ENCODE measurements at regions not wholly inside any gene's neighbourhood (a gene's known extent, or its start where the extent isn't known, plus 50 kb on each side); places are given as distances from the start of the nearest gene placed in this dataset.

GRCh38 chr2:128894896-128895295 lies 576.2 kb upstream of the HS6ST1 start:
- Mint-ChIP-seq H3K27me3 (no peaks in the 10 kb centered on the region), H3K4me1 (ENCODE audit: low read depth) (no peaks in the 10 kb centered on the region), H3K9me3 (no peaks in the 10 kb centered on the region), H3K27ac (no peak overlapping the region), H3K4me3 (no peak overlapping the region), H3K36me3 (ENCODE audit: low read depth) (no peaks in the 10 kb centered on the region)
- peaks cover 0 to 6% of the 10 kb centered on the region in 2 experiments for H3K9me3 ChIP-seq (ENCODE audit: control insufficient read depth in 1 of 2, insufficient read depth in 1 of 2, low read length in 2 of 2)
- ChIA-PET POLR2A (no interaction called here), CTCF (no interaction called here)
- H3K4me1 ChIP-seq (ENCODE audit: insufficient read depth, low read length) = no peaks in the 10 kb centered on the region
- TF ChIP-seq CTCF (IDR thresholded peaks at IDR 0.05) = no peak
- intact Hi-C loops (cut with DNase I, micrococcal nuclease) = no loop called here
- no peak for DNase-seq
- no peak overlapping the region for H3K4me3 ChIP-seq (ENCODE audit: low read length)
- no peaks in the 10 kb centered on the region for H3K27me3 ChIP-seq (ENCODE audit: control insufficient read depth in 1 of 2, insufficient read depth in 2 of 2, low read length in 2 of 2)
- H3K27ac ChIP-seq (ENCODE audit: low read depth in 1 of 2, low read length in 2 of 2) = no peak overlapping the region
- H3K36me3 ChIP-seq (ENCODE audit: insufficient read depth, low read length) = no peaks in the 10 kb centered on the region
- ATAC-seq (ENCODE audit: poor library complexity) = no peak

- Histone ChIP-seq H3K4me3 (ENCODE audit: low read length) (no peak overlapping the region), H3K9me3 (ENCODE audit: control insufficient read depth in 1 of 2, insufficient read depth in 1 of 2, low read length in 2 of 2) (peaks cover 0 to 29% of the 10 kb centered on the region in 2 experiments), H3K27ac (ENCODE audit: low read depth in 1 of 2, low read length in 2 of 2) (no peak overlapping the region), H3K36me3 (ENCODE audit: insufficient read depth, low read length) (no peaks in the 10 kb centered on the region), H3K4me1 (ENCODE audit: insufficient read depth, low read length) (no peaks in the 10 kb centered on the region), H3K27me3 (ENCODE audit: control insufficient read depth in 1 of 2, insufficient read depth in 2 of 2, low read length in 2 of 2) (no peaks in the 10 kb centered on the region)
- no peak overlapping the region for H3K27ac Mint-ChIP-seq
- ATAC-seq (ENCODE audit: poor library complexity) (no peak), DNase-seq (no peak)
- intact Hi-C loops (cut with DNase I, micrococcal nuclease) = no loop called here
- no peak overlapping the region for H3K4me3 Mint-ChIP-seq
- TF ChIP-seq CTCF (IDR thresholded peaks at IDR 0.05) = no peak
- no peaks in the 10 kb centered on the region for H3K36me3 Mint-ChIP-seq (ENCODE audit: low read depth)
- H3K9me3 Mint-ChIP-seq = no peaks in the 10 kb centered on the region
- no peaks in the 10 kb centered on the region for H3K4me1 Mint-ChIP-seq (ENCODE audit: low read depth)
- POLR2A ChIA-PET = no interaction called here
- no peaks in the 10 kb centered on the region for H3K27me3 Mint-ChIP-seq
- CTCF ChIA-PET = no interaction called here
Observed at GRCh38 chr2:128901572-128902391, 583.1 kb upstream of the HS6ST1 start.

GRCh38 chr2:128903637-128904036 lies 585.0 kb upstream of the HS6ST1 start:
- peaks cover 0 to 29% of the 10 kb centered on the region in 2 experiments for H3K9me3 ChIP-seq (ENCODE audit: control insufficient read depth in 1 of 2, insufficient read depth in 1 of 2, low read length in 2 of 2)
- no peaks in the 10 kb centered on the region for H3K36me3 ChIP-seq (ENCODE audit: insufficient read depth, low read length)
- Mint-ChIP-seq H3K4me3 (no peak overlapping the region), H3K36me3 (ENCODE audit: low read depth) (no peaks in the 10 kb centered on the region), H3K27ac (no peak overlapping the region), H3K27me3 (no peaks in the 10 kb centered on the region), H3K9me3 (no peaks in the 10 kb centered on the region), H3K4me1 (ENCODE audit: low read depth) (no peaks in the 10 kb centered on the region)
- DNase-seq = no peak
- POLR2A ChIA-PET = no interaction called here
- H3K27me3 ChIP-seq (ENCODE audit: control insufficient read depth in 1 of 2, insufficient read depth in 2 of 2, low read length in 2 of 2) = no peaks in the 10 kb centered on the region
- CTCF ChIA-PET = no interaction called here
- no peak for ATAC-seq (ENCODE audit: poor library complexity)
- no peak overlapping the region for H3K27ac ChIP-seq (ENCODE audit: low read depth in 1 of 2, low read length in 2 of 2)
- intact Hi-C loops (cut with DNase I, micrococcal nuclease) = no loop called here
- no peak for TF ChIP-seq CTCF (IDR thresholded peaks at IDR 0.05)
- no peaks in the 10 kb centered on the region for H3K4me1 ChIP-seq (ENCODE audit: insufficient read depth, low read length)
- no peak overlapping the region for H3K4me3 ChIP-seq (ENCODE audit: low read length)

All from CD4-positive, alpha-beta T cell (primary cell).